H1 (cell line): ENCODE measurements at regions not wholly inside any gene's neighbourhood (a gene's known extent, or its start where the extent isn't known, plus 50 kb on each side); places are given as distances from the start of the nearest gene placed in this dataset.

Experiments
- ATF2 ChIP-seq: IDR thresholded peaks from 2 replicates; pipeline ENCODE4 v1.6.1; 2012; ENCODE audit warnings: low read length, inconsistent platforms
- ATF3 ChIP-seq: IDR thresholded peaks from 2 replicates; pipeline ENCODE4 v1.6.1; 2011; ENCODE audit warnings: low read depth, mild to moderate bottlenecking, low read length; ENCODE audit not compliant: insufficient read depth
- BCL11A ChIP-seq, 2 experiments: IDR thresholded peaks; one replicate each; pipeline ENCODE4 v1.6.1; 2011; ENCODE audit warnings: low read depth in 2 of 2, low read length in 2 of 2, mild to moderate bottlenecking in 2 of 2
- CTBP2 ChIP-seq: IDR thresholded peaks from 2 replicates; pipeline ENCODE4 v1.7.0; 2011; ENCODE audit warnings: borderline replicate concordance, mild to moderate bottlenecking, moderate library complexity, mixed read lengths, low read length; ENCODE audit not compliant: insufficient read depth, insufficient read length
- JUN ChIP-seq: IDR thresholded peaks from 2 replicates; pipeline ENCODE4 v1.6.1; 2011; ENCODE audit warnings: low read depth, mild to moderate bottlenecking, improper control_type of control experiment, low read length
- SIN3A ChIP-seq, 2 experiments: IDR thresholded peaks in 1 of 2; conservative IDR thresholded peaks in 1 of 2; 2 replicates each; pipeline ENCODE4 v1.6.1; 2011 to 2012; ENCODE audit warnings: low read length in 2 of 2, improper control_type of control experiment in 1 of 2, low read depth in 1 of 2, mild to moderate bottlenecking in 1 of 2
- SP2 ChIP-seq: IDR thresholded peaks from 2 replicates; pipeline ENCODE4 v1.6.1; 2012; ENCODE audit warnings: mild to moderate bottlenecking, low read length, inconsistent platforms
- SUZ12 ChIP-seq: fragments of 200-600 bp; sonication (generic); IDR thresholded peaks from 2 replicates; pipeline ENCODE4 v1.6.1; 2012; ENCODE audit warnings: mild to moderate bottlenecking, inconsistent platforms, low read length, moderate library complexity, mixed read lengths
- USF2 ChIP-seq: IDR thresholded peaks from 2 replicates; pipeline ENCODE4 v1.6.1; 2011; ENCODE audit warnings: low read length, improper control_type of control experiment

- TF ChIP-seq ATF2 (no peak), BCL11A (IDR thresholded peaks at IDR 0.05; ENCODE audit: low read depth in 2 of 2, low read length in 2 of 2) (no peak), CTBP2 (no peak), JUN (no peak), ATF3 (no peak), SIN3A (conservative IDR thresholded peaks at IDR 0.05 in 1 of 2, IDR thresholded peaks at IDR 0.05 in 1 of 2; ENCODE audit: low read depth in 1 of 2, low read length in 2 of 2) (no peak), USF2 (no peak), SP2 (no peak), SUZ12 (no peak)
Measured at GRCh38 chr3:191894406-191894805, 433.4 kb downstream of the PYDC2 start (continued).
